OCI-LY7 (cell line): ENCODE measurements at regions not wholly inside any gene's neighbourhood (a gene's known extent, or its start where the extent isn't known, plus 50 kb on each side); places are given as distances from the start of the nearest gene placed in this dataset.

Experiments used
- BruUV-seq: library from RNA; stranded (reverse); fragments of 400-500 nt; replicated peaks from 2 replicates; lab custom pipeline; 2021; lab: Mats Ljungman, UMichigan
- CTCF ChIA-PET: fragments of 300-600 bp; sonication (Branson Sonifier 250); formaldehyde crosslinking; loops from one replicate; lab custom pipeline; 2022; ENCODE audit warnings: antibody characterized with exemption; ENCODE audit not compliant: unreplicated experiment; lab: Charles Lee
- POLR2A ChIA-PET: fragments of 300-600 bp; sonication (Branson Sonifier 250); formaldehyde crosslinking; loops from one replicate; lab custom pipeline; 2022; ENCODE audit warnings: antibody characterized with exemption; lab: Charles Lee
- DNase-seq: peaks from one replicate; pipeline ENCODE4 v3.0.0-alpha.2; 2015; ENCODE audit warnings: low spot score
- H2AFZ ChIP-seq: fragments of 200-600 bp; sonication (generic), shearing (Covaris generic); 2 replicates; pipeline ENCODE4 v1.6.1; 2014; ENCODE audit warnings: mild to moderate bottlenecking, antibody characterized with exemption, low read length, moderate library complexity
- H3K27ac ChIP-seq: fragments of 200-600 bp; sonication (generic); 2 replicates; pipeline ENCODE4 v1.5.1; 2014; ENCODE audit warnings: mixed run types, low read depth, mild to moderate bottlenecking, moderate library complexity, low read length, inconsistent platforms; ENCODE audit not compliant: poor library complexity, severe bottlenecking
- H3K36me3 ChIP-seq: fragments of 200-600 bp; sonication (generic); 2 replicates; pipeline ENCODE4 v1.6.1; 2014; ENCODE audit warnings: mild to moderate bottlenecking, antibody characterized with exemption, low read length, moderate library complexity, mixed read lengths; ENCODE audit not compliant: insufficient read depth
- H3K4me1 ChIP-seq: fragments of 200-600 bp; sonication (generic); 2 replicates; pipeline ENCODE4 v1.5.1; 2014; ENCODE audit warnings: mild to moderate bottlenecking, low read length; ENCODE audit not compliant: insufficient read depth, poor library complexity, severe bottlenecking
- H3K4me2 ChIP-seq: fragments of 200-600 bp; sonication (generic); 2 replicates; pipeline ENCODE4 v1.6.1; 2014; ENCODE audit warnings: mild to moderate bottlenecking, low read length
- H3K4me3 ChIP-seq: fragments of 200-600 bp; sonication (generic); 2 replicates; pipeline ENCODE4 v1.5.1; 2014; ENCODE audit warnings: mild to moderate bottlenecking, low read depth, low read length; ENCODE audit not compliant: poor library complexity, severe bottlenecking
- H3K79me2 ChIP-seq: fragments of 200-600 bp; sonication (generic); 2 replicates; pipeline ENCODE4 v1.6.1; 2016; ENCODE audit warnings: low read depth, mild to moderate bottlenecking, low read length, moderate library complexity, mixed read lengths; ENCODE audit not compliant: insufficient read depth
- H3K9me2 ChIP-seq: fragments of 200-600 bp; sonication (generic); 2 replicates; pipeline ENCODE4 v1.6.1; 2016; ENCODE audit warnings: mild to moderate bottlenecking, low read length, mixed read lengths; ENCODE audit not compliant: insufficient read depth
- H3K9me3 ChIP-seq: fragments of 200-600 bp; sonication (generic); 2 replicates; pipeline ENCODE4 v1.6.1; 2014; ENCODE audit warnings: mild to moderate bottlenecking, mixed run types, low read length, mixed read lengths
- H4K20me1 ChIP-seq: fragments of 200-600 bp; sonication (generic); 2 replicates; pipeline ENCODE4 v1.6.1; 2014; ENCODE audit warnings: mild to moderate bottlenecking, antibody characterized with exemption, low read length, moderate library complexity, mixed read lengths; ENCODE audit not compliant: insufficient read depth
- CTCF ChIP-seq: fragments of 200-600 bp; sonication (generic); conservative IDR thresholded peaks from 2 replicates; pipeline ENCODE4 v1.5.1; 2014; ENCODE audit warnings: mild to moderate bottlenecking, antibody characterized with exemption, low read length, moderate library complexity, mixed read lengths
- EZH2phosphoT487 ChIP-seq: fragments of 200-600 bp; sonication (generic); IDR thresholded peaks from 2 replicates; pipeline ENCODE4 v1.6.1; 2018; ENCODE audit warnings: low read depth, borderline replicate concordance, mild to moderate bottlenecking, mixed run types, antibody characterized with exemption, low read length, moderate library complexity, mixed read lengths
- intact Hi-C: fragments of 100-400 bp; cut with micrococcal nuclease; formaldehyde crosslinking; loops from one replicate; pipeline ENCODE4 v1.10.0; 2022; ENCODE audit not compliant: unreplicated experiment

- ChIA-PET POLR2A (no interaction called here), CTCF (no interaction called here)
- H2AFZ ChIP-seq = no peak overlapping the region
- DNase-seq = no peak
- H3K36me3 ChIP-seq = no peaks in the 10 kb centered on the region
- H3K4me3 ChIP-seq = no peak overlapping the region
- H3K9me2 ChIP-seq = no peaks in the 10 kb centered on the region
- H4K20me1 ChIP-seq = no peaks in the 10 kb centered on the region
- intact Hi-C loops = no loop called here
- no peaks in the 10 kb centered on the region for H3K4me1 ChIP-seq
- no peak overlapping the region for H3K4me2 ChIP-seq
- TF ChIP-seq CTCF (no peak), EZH2phosphoT487 (no peak)
- BruUV-seq = no TSS peak
- H3K79me2 ChIP-seq = no peaks in the 10 kb centered on the region
- no peak overlapping the region for H3K27ac ChIP-seq
- no peaks in the 10 kb centered on the region for H3K9me3 ChIP-seq
Observed at GRCh38 chr10:71076473-71077142, 135.8 kb upstream of the UNC5B start.

GRCh38 chr10:71077143-71077581 lies 135.2 kb upstream of the UNC5B start:
- CTCF ChIA-PET = no interaction called here
- H3K4me3 ChIP-seq = no peak overlapping the region
- BruUV-seq = no TSS peak
- H2AFZ ChIP-seq = no peak overlapping the region
- H4K20me1 ChIP-seq = no peaks in the 10 kb centered on the region
- DNase-seq = no peak
- no peaks in the 10 kb centered on the region for H3K9me3 ChIP-seq
- H3K27ac ChIP-seq = no peak overlapping the region
- no peaks in the 10 kb centered on the region for H3K4me1 ChIP-seq
- no peaks in the 10 kb centered on the region for H3K79me2 ChIP-seq
- H3K4me2 ChIP-seq = no peak overlapping the region
- TF ChIP-seq EZH2phosphoT487 = no peak
- TF ChIP-seq CTCF = no peak
- intact Hi-C loops = no loop called here
- no peaks in the 10 kb centered on the region for H3K9me2 ChIP-seq
- POLR2A ChIA-PET = no interaction called here
- H3K36me3 ChIP-seq = no peaks in the 10 kb centered on the region

GRCh38 chr10:71077796-71078453 lies 134.4 kb upstream of the UNC5B start:
- Histone ChIP-seq H3K4me3 (no peak overlapping the region), H3K27ac (no peak overlapping the region), H2AFZ (no peak overlapping the region), H3K9me3 (no peaks in the 10 kb centered on the region), H3K4me2 (no peak overlapping the region), H3K4me1 (no peaks in the 10 kb centered on the region), H3K9me2 (no peaks in the 10 kb centered on the region), H3K36me3 (no peaks in the 10 kb centered on the region), H4K20me1 (no peaks in the 10 kb centered on the region), H3K79me2 (no peaks in the 10 kb centered on the region)
- no peak for DNase-seq
- ChIA-PET CTCF (no interaction called here), POLR2A (no interaction called here)
- BruUV-seq = no TSS peak
- intact Hi-C loops = no loop called here
- TF ChIP-seq EZH2phosphoT487 (no peak), CTCF (no peak)
